GM13977 (cell line): ENCODE measurements at regions not wholly inside any gene's neighbourhood (a gene's known extent, or its start where the extent isn't known, plus 50 kb on each side); places are given as distances from the start of the nearest gene placed in this dataset.

Source experiments
- DNase-seq: peaks from one replicate; pipeline ENCODE4 v3.0.0; 2012; ENCODE audit warnings: low spot score
- CTCF ChIP-seq: IDR thresholded peaks from 2 replicates; pipeline ENCODE4 v1.5.1; 2012; ENCODE audit warnings: mild to moderate bottlenecking, control low read depth; ENCODE audit not compliant: insufficient read depth; ENCODE audit errors: extremely low read depth, missing control alignments
- in situ Hi-C: fragments of 300-500 bp; cut with MboI; formaldehyde crosslinking; loops from one replicate; pipeline ENCODE4 v1.12.0; 2022; ENCODE audit warnings: low sequenced_read_pairs, low pct_unique_long_range_greater_than_20kb, mixed read lengths, inconsistent platforms; ENCODE audit not compliant: unreplicated experiment

DNA sequence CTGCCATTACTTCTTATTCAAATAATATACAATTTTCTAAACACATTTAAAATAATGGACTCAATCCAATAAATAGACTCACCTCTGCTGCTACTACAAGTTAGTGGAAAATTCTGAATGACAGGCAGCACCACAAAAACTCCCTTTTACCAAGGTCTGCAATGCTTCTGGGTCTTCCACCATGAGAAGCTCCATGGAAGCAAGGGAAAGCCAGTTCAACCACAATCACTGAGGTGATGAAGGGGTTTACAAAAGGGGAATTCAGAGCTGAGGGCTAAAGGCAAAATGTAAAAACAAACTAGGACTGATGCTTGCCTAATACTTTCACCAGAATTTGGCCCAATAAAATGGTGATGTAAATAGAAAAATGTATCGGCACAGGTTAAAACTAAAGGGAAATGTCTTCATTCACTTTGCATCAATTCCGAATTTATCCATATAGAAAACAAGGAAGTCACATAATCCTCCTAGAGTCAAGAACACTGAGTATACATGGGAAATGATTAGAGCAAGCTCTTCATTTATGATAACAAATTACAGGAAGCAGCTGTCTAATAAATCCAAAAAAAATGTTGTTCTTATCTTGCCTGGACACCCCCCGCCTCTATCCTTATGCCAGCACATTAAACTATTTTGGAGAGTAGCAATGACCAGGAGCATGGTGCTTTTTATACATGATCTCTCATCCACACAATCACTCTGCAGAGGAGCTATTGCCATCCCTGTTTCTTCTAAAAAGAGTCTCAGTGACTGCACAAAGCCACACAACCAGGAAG is 66.3 kb upstream of the NFIB start:
- DNase-seq = no peak
- in situ Hi-C loops = no loop called here
- no peak for TF ChIP-seq CTCF

DNA sequence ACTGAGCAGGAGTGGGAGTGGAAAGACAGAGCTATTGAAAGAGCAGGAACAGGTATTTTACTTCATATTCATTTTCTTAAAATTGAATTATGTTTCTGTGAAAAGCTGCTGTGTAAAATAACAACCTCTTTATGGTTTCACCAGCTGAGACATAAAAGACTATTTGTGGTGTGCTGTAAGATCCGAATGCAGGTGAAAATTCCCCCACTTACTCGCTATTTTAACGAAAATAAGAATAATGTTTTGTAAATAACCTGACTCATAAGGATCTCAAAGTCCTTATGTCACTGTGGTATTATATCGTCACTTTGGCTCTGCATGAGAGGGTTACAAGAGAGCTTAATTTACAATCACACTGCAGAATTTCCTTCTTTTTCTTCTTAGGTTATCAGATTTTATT is 65.3 kb upstream of the NFIB start:
- TF ChIP-seq CTCF = no peak
- in situ Hi-C loops = no loop called here
- no peak for DNase-seq

- TF ChIP-seq CTCF = no peak
- no peak for DNase-seq
- in situ Hi-C loops = no loop called here
These were observed 59.8 kb upstream of the NFIB start for GRCh38 chr9:14373706-14374105.

- in situ Hi-C loops = no loop called here
- TF ChIP-seq CTCF = no peak
- no peak for DNase-seq
These were observed 59.4 kb upstream of the NFIB start for GRCh38 chr9:14373336-14373666.

DNA sequence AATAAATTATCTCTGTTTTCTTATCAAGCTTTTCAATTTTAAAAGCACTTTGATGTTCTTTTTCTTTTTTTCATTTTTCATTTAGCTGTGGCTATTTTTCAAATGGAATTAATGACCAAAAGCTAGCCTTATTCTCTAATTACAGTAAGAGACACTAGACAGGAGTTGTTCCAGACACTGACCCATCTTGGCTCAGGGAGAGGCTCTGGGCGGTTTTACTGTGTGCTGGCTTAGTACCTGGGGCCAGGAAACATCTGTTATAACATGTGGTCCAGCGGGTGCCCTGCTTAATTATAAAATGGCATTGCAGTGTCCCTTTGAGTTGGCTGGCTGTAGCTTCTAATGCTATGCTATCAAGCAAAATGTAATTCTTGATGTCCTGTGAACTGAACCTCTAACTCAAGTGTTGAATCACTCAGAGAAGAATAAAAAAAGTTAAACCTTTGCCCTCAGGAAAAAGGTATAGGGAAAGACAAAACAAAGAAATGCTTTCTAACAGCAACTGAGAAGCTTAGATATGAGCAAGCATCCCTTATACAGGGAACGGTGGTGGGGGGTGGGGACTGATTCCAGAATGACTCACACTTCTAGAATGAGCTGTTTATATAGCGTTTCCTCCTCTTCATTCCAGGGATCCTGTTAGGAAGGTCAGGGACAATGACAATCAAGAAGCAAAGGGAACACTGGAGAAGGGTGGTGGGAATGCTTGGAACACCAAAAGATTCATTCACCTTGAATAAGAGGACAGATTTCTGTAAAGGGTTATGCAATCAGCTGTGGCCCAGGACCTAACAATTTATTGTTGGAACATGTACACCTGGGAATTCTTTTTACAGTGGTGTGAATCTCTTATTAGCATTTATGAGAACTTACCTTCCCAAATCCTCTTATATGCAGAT is 58.7 kb upstream of the NFIB start:
- no peak for TF ChIP-seq CTCF
- no peak for DNase-seq
- in situ Hi-C loops = no loop called here

DNA sequence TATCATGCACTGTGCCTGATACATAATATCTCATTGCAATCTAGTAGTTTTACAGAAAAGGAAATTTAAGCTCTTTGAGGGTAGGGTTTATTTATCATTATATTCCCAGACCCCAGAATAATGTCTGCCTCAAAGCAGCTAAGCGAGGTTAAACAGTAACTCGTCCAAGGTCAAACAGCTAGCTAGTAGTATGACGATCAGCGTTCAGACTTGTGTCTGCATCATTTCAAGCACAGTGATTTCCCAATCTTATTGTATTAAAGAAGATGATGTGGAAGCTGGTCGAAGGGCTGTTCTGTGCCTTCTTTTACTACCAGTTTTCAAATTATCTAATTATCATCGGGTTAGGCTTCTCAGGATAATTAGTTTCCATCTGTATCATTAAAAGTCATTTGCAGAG is 55.1 kb upstream of the NFIB start:
- in situ Hi-C loops = no loop called here
- DNase-seq = no peak
- no peak for TF ChIP-seq CTCF
